SK-N-SH treated with all-trans-retinoic acid at 6 μM for 48 hours (cell line): ENCODE measurements at regions not wholly inside any gene's neighbourhood (a gene's known extent, or its start where the extent isn't known, plus 50 kb on each side); places are given as distances from the start of the nearest gene placed in this dataset.

Experiments
- ATAC-seq: fragments of 200-7000 bp; cut with Tn5 transposase; 3 replicates; pipeline ENCODE4 v1.9.1; 2020; ENCODE audit warnings: mild to moderate bottlenecking, moderate library complexity
- ARNTL ChIP-seq: fragments of 450-650 bp; formaldehyde crosslinking; IDR thresholded peaks from 2 replicates; pipeline ENCODE4 v1.5.0; 2020; ENCODE audit warnings: low read depth, mild to moderate bottlenecking, moderate library complexity, borderline replicate concordance
- BACH2 ChIP-seq: fragments of 250-450 bp; sonication (Bioruptor Pico); IDR thresholded peaks from 2 replicates; pipeline ENCODE4 v1.9.0; 2021; ENCODE audit warnings: mild to moderate bottlenecking, borderline replicate concordance
- CREB5 ChIP-seq: fragments of 250-450 bp; sonication (Bioruptor Pico); IDR thresholded peaks from 2 replicates; pipeline ENCODE4 v1.5.1; 2020; ENCODE audit warnings: low read depth, mild to moderate bottlenecking, moderate library complexity
- CSDC2 ChIP-seq: fragments of 250-450 bp; sonication (Bioruptor Pico); IDR thresholded peaks from 2 replicates; pipeline ENCODE4 v1.5.0; 2020; ENCODE audit warnings: mild to moderate bottlenecking, moderate library complexity
- ESRRG ChIP-seq: fragments of 250-450 bp; sonication (Bioruptor Pico); IDR thresholded peaks from 2 replicates; pipeline ENCODE4 v1.6.1; 2021; ENCODE audit warnings: mild to moderate bottlenecking
- GLIS3 ChIP-seq: fragments of 250-450 bp; sonication (Bioruptor Pico); IDR thresholded peaks from 2 replicates; pipeline ENCODE4 v1.5.0; 2020; ENCODE audit warnings: mild to moderate bottlenecking, moderate library complexity
- ISL1 ChIP-seq: fragments of 250-450 bp; sonication (Bioruptor Pico); IDR thresholded peaks from 2 replicates; pipeline ENCODE4 v2.1.2; 2022; ENCODE audit warnings: mild to moderate bottlenecking, moderate library complexity
- OSR1 ChIP-seq: fragments of 250-450 bp; sonication (Bioruptor Pico); IDR thresholded peaks from 2 replicates; pipeline ENCODE4 v1.8.0; 2022; ENCODE audit warnings: moderate library complexity, mild to moderate bottlenecking, inconsistent platforms
- PPARA ChIP-seq: fragments of 250-450 bp; sonication (Bioruptor Pico); IDR thresholded peaks from 2 replicates; pipeline ENCODE4 v1.5.0; 2020; ENCODE audit warnings: mild to moderate bottlenecking, borderline replicate concordance
- RARB ChIP-seq: fragments of 250-450 bp; sonication (Bioruptor Pico); IDR thresholded peaks from 2 replicates; pipeline ENCODE4 v1.8.0; 2021; ENCODE audit warnings: mild to moderate bottlenecking, moderate library complexity
- SNAI2 ChIP-seq: fragments of 250-450 bp; sonication (Bioruptor Pico); IDR thresholded peaks from 2 replicates; pipeline ENCODE4 v1.5.0; 2020; ENCODE audit warnings: mild to moderate bottlenecking, moderate library complexity
- TCF4 ChIP-seq: fragments of 250-450 bp; sonication (Bioruptor Pico); IDR thresholded peaks from 2 replicates; pipeline ENCODE4 v1.8.0; 2021; ENCODE audit warnings: mild to moderate bottlenecking, moderate library complexity, borderline replicate concordance
- TOX ChIP-seq: fragments of 250-450 bp; sonication (Bioruptor Pico); IDR thresholded peaks from 2 replicates; pipeline ENCODE4 v1.8.0; 2021; ENCODE audit warnings: mild to moderate bottlenecking, moderate library complexity, borderline replicate concordance
- TSHZ2 ChIP-seq: fragments of 250-450 bp; sonication (Bioruptor Pico); IDR thresholded peaks from 2 replicates; pipeline ENCODE4 v1.5.0; 2020; ENCODE audit warnings: mild to moderate bottlenecking, moderate library complexity
- ZC3H10 ChIP-seq: fragments of 250-450 bp; sonication (Bioruptor Pico); IDR thresholded peaks from 2 replicates; pipeline ENCODE4 v1.5.1; 2021; ENCODE audit warnings: mild to moderate bottlenecking, moderate library complexity
- ZFP30 ChIP-seq: fragments of 450-650 bp; formaldehyde crosslinking; IDR thresholded peaks from 2 replicates; pipeline ENCODE4 v1.5.0; 2022; ENCODE audit warnings: mild to moderate bottlenecking, moderate library complexity
- ZNF565 ChIP-seq: fragments of 450-650 bp; formaldehyde crosslinking; conservative IDR thresholded peaks from 2 replicates; pipeline ENCODE4 v1.5.0; 2020; ENCODE audit warnings: low read depth, mild to moderate bottlenecking, moderate library complexity
- ZNF70 ChIP-seq: fragments of 450-650 bp; formaldehyde crosslinking; IDR thresholded peaks from 2 replicates; pipeline ENCODE4 v1.5.0; 2020; ENCODE audit warnings: mild to moderate bottlenecking, moderate library complexity
- ZNF8 ChIP-seq: fragments of 450-650 bp; formaldehyde crosslinking; IDR thresholded peaks from 2 replicates; pipeline ENCODE4 v1.5.0; 2020; ENCODE audit warnings: mild to moderate bottlenecking, moderate library complexity
- TF ChIP-seq, protein P1 (sequence below): fragments of 250-450 bp; sonication (Bioruptor Pico); IDR thresholded peaks from 2 replicates; pipeline ENCODE4 v1.8.0; 2021; ENCODE audit warnings: low read depth, mild to moderate bottlenecking, moderate library complexity, borderline replicate concordance
- TF ChIP-seq, protein P2 (sequence below): fragments of 250-450 bp; sonication (Bioruptor Pico); IDR thresholded peaks from 2 replicates; pipeline ENCODE4 v1.5.1; 2021; ENCODE audit warnings: mild to moderate bottlenecking, moderate library complexity
- TF ChIP-seq, protein P3 (sequence below): fragments of 250-450 bp; sonication (Bioruptor Pico); IDR thresholded peaks from 2 replicates; pipeline ENCODE4 v1.8.0; 2020; ENCODE audit warnings: mild to moderate bottlenecking, moderate library complexity, borderline replicate concordance

DNA sequence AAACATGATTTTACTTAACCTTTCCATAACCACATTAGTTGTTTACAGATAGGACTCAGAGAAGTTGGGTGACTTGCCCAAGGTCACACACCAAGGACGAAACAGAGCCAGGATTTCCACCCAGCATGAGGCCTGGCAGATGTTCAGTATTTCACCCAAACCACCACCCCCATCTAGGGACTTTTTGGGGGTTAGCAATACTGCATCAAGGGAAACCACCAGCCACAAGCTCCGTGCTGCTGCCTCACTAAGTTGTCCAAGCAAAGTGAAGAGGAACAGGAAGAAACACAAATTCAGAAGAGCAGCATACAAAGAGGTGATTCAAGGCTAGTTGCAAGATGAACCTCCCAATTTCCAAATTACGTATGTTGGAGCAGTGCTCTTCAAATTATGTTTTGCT is 219.6 kb upstream of the RORB start:
- ATAC-seq: no peak
- TF ChIP-seq TOX (CRISPR knock-in tag): no peak
- no peak for TF ChIP-seq ARNTL (CRISPR knock-in tag)
- TF ChIP-seq ZFP30 (CRISPR knock-in tag): no peak
- TF ChIP-seq, protein P1, sequence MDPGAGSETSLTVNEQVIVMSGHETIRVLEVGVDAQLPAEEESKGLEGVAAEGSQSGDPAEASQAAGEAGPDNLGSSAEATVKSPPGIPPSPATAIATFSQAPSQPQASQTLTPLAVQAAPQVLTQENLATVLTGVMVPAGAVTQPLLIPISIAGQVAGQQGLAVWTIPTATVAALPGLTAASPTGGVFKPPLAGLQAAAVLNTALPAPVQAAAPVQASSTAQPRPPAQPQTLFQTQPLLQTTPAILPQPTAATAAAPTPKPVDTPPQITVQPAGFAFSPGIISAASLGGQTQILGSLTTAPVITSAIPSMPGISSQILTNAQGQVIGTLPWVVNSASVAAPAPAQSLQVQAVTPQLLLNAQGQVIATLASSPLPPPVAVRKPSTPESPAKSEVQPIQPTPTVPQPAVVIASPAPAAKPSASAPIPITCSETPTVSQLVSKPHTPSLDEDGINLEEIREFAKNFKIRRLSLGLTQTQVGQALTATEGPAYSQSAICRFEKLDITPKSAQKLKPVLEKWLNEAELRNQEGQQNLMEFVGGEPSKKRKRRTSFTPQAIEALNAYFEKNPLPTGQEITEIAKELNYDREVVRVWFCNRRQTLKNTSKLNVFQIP (CRISPR knock-in tag): no peak
- no peak for TF ChIP-seq CREB5 (CRISPR knock-in tag)
- TF ChIP-seq TSHZ2 (CRISPR knock-in tag): no peak
- TF ChIP-seq, protein P2, sequence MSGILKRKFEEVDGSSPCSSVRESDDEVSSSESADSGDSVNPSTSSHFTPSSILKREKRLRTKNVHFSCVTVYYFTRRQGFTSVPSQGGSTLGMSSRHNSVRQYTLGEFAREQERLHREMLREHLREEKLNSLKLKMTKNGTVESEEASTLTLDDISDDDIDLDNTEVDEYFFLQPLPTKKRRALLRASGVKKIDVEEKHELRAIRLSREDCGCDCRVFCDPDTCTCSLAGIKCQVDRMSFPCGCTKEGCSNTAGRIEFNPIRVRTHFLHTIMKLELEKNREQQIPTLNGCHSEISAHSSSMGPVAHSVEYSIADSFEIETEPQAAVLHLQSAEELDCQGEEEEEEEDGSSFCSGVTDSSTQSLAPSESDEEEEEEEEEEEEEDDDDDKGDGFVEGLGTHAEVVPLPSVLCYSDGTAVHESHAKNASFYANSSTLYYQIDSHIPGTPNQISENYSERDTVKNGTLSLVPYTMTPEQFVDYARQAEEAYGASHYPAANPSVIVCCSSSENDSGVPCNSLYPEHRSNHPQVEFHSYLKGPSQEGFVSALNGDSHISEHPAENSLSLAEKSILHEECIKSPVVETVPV (CRISPR knock-in tag): no peak
- TF ChIP-seq CSDC2 (CRISPR knock-in tag): no peak
- no peak for TF ChIP-seq ISL1 (CRISPR knock-in tag)
- no peak for TF ChIP-seq GLIS3

GRCh38 chr9:74281674-74282073 is 215.5 kb upstream of the RORB start:
- no peak for ATAC-seq
- TF ChIP-seq TSHZ2 (CRISPR knock-in tag) (no peak), ZFP30 (CRISPR knock-in tag) (no peak), ZNF565 (CRISPR knock-in tag) (no peak), SNAI2 (CRISPR knock-in tag) (no peak), TOX (CRISPR knock-in tag) (no peak), GLIS3 (no peak), PPARA (CRISPR knock-in tag) (no peak), ZNF8 (CRISPR knock-in tag) (no peak), ZC3H10 (CRISPR knock-in tag) (no peak), ZNF70 (no peak), ARNTL (CRISPR knock-in tag) (no peak), OSR1 (no peak), BACH2 (CRISPR knock-in tag) (no peak), ESRRG (no peak), RARB (CRISPR knock-in tag) (no peak), ISL1 (CRISPR knock-in tag) (no peak), TCF4 (CRISPR knock-in tag) (no peak)
- TF ChIP-seq, protein P1 (CRISPR knock-in tag): no peak
- TF ChIP-seq, protein P3, sequence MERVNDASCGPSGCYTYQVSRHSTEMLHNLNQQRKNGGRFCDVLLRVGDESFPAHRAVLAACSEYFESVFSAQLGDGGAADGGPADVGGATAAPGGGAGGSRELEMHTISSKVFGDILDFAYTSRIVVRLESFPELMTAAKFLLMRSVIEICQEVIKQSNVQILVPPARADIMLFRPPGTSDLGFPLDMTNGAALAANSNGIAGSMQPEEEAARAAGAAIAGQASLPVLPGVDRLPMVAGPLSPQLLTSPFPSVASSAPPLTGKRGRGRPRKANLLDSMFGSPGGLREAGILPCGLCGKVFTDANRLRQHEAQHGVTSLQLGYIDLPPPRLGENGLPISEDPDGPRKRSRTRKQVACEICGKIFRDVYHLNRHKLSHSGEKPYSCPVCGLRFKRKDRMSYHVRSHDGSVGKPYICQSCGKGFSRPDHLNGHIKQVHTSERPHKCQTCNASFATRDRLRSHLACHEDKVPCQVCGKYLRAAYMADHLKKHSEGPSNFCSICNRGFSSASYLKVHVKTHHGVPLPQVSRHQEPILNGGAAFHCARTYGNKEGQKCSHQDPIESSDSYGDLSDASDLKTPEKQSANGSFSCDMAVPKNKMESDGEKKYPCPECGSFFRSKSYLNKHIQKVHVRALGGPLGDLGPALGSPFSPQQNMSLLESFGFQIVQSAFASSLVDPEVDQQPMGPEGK (CRISPR knock-in tag): no peak
- TF ChIP-seq, all 23 proteins: peak for 0
